Stimulated activated CD8-positive, alpha-beta memory T cell treated with anti-CD3 and anti-CD28 coated beads, Interleukin-15, amount 100 ng/mL, for 48 hours (primary cell): ENCODE measurements at regions not wholly inside any gene's neighbourhood (a gene's known extent, or its start where the extent isn't known, plus 50 kb on each side); places are given as distances from the start of the nearest gene placed in this dataset.

Experiments
- DNase-seq, 2 donors: peaks; one replicate each; pipeline ENCODE4 v3.0.0-alpha.2; 2020; ENCODE audit warnings: low read depth in 2 of 2

GRCh38 chr1:5659606-5660005 is 332.6 kb downstream of the NPHP4 start:
- no peak for DNase-seq

- no peak for DNase-seq
Observed at GRCh38 chr1:5658340-5659316, 333.6 kb downstream of the NPHP4 start.

GRCh38 chr1:5651964-5652821 is 340.0 kb downstream of the NPHP4 start:
- no peak for DNase-seq

- DNase-seq = no peak
Observed at GRCh38 chr1:5651473-5651872, 340.8 kb downstream of the NPHP4 start.

- no peak for DNase-seq
Observed at GRCh38 chr1:5651027-5651410, 341.2 kb downstream of the NPHP4 start.

- DNase-seq = no peak
Observed at GRCh38 chr1:5650283-5651026, 341.8 kb downstream of the NPHP4 start.

- DNase-seq = no peak
Observed at GRCh38 chr1:5649795-5650194, 342.4 kb downstream of the NPHP4 start.

GRCh38 chr1:5649166-5649551 is 343.1 kb downstream of the NPHP4 start:
- no peak for DNase-seq

- no peak for DNase-seq
Observed at GRCh38 chr1:5648410-5649165, 343.6 kb downstream of the NPHP4 start.

- DNase-seq = no peak
Observed at GRCh38 chr1:5647234-5647633, 345.0 kb downstream of the NPHP4 start.

GRCh38 chr1:5646486-5647149 is 345.6 kb downstream of the NPHP4 start:
- no peak for DNase-seq

GRCh38 chr1:5645929-5646328 is 346.3 kb downstream of the NPHP4 start:
- DNase-seq = no peak

- no peak for DNase-seq
Observed at GRCh38 chr1:5645135-5645399, 347.2 kb downstream of the NPHP4 start.

GRCh38 chr1:5644281-5645134 is 347.7 kb downstream of the NPHP4 start:
- DNase-seq = no peak

GRCh38 chr1:5643360-5644107 is 348.7 kb downstream of the NPHP4 start:
- DNase-seq = no peak

GRCh38 chr1:5640845-5641244 is 351.4 kb downstream of the NPHP4 start:
- no peak for DNase-seq

GRCh38 chr1:5639106-5639722 is 353.0 kb downstream of the NPHP4 start:
- DNase-seq = no peak

GRCh38 chr1:5638582-5638981 is 353.6 kb downstream of the NPHP4 start:
- no peak for DNase-seq

GRCh38 chr1:5637171-5637570 is 355.1 kb downstream of the NPHP4 start:
- DNase-seq = no peak
